H1 (cell line): ENCODE measurements at regions not wholly inside any gene's neighbourhood (a gene's known extent, or its start where the extent isn't known, plus 50 kb on each side); places are given as distances from the start of the nearest gene placed in this dataset.

Source experiments
- CTCF ChIA-PET: fragments of 300-600 bp; sonication (Branson Sonifier 250); formaldehyde crosslinking; loops from one replicate; lab custom pipeline; 2021; ENCODE audit not compliant: partially characterized antibody; lab: Charles Lee
- POLR2A ChIA-PET: fragments of 300-600 bp; sonication (Branson Sonifier 250); formaldehyde crosslinking; loops from one replicate; lab custom pipeline; 2021; ENCODE audit warnings: inconsistent platforms; ENCODE audit not compliant: partially characterized antibody; lab: Charles Lee
- DNase-seq, 2 experiments: peaks; one replicate each; pipeline versions ENCODE4 v3.0.0 to v3.0.0-alpha.2; 2010 to 2022; ENCODE audit warnings: low spot score in 2 of 2, low read depth in 1 of 2, mixed read lengths in 1 of 2
- FAIRE-seq: peaks from 2 replicates; lab custom pipeline; 2011; peaks lifted over from hg19 to GRCh38; lab: Jason Lieb, UNC
- H2AFZ ChIP-seq: 2 replicates; pipeline ENCODE4 v1.8.1; 2012; ENCODE audit warnings: low read length, inconsistent platforms
- H2AK5ac ChIP-seq: 2 replicates; pipeline ENCODE4 v1.6.1; 2013; ENCODE audit warnings: low read depth, low read length
- H2BK120ac ChIP-seq: replicated peaks from 2 replicates; pipeline ENCODE3; 2013; ENCODE audit warnings: low read depth, low read length, inconsistent platforms
- H2BK12ac ChIP-seq: 2 replicates; pipeline ENCODE4 v1.6.1; 2013; ENCODE audit warnings: low read depth, low read length
- H2BK15ac ChIP-seq: 2 replicates; pipeline ENCODE4 v1.6.1; 2013; ENCODE audit warnings: low read length
- H2BK20ac ChIP-seq: 2 replicates; pipeline ENCODE4 v1.6.1; 2013; ENCODE audit warnings: low read length
- H2BK5ac ChIP-seq: 2 replicates; pipeline ENCODE4 v1.6.1; 2013; ENCODE audit warnings: low read depth, low read length
- H3K14ac ChIP-seq: 2 replicates; pipeline ENCODE4 v1.6.1; 2013; ENCODE audit warnings: inconsistent platforms; ENCODE audit not compliant: insufficient read length
- H3K18ac ChIP-seq: 2 replicates; pipeline ENCODE4 v1.6.1; 2013; ENCODE audit warnings: low read length; ENCODE audit errors: extremely low read depth
- H3K23ac ChIP-seq: 2 replicates; pipeline ENCODE4 v1.6.1; 2013; ENCODE audit warnings: inconsistent platforms; ENCODE audit not compliant: insufficient read length
- H3K23me2 ChIP-seq: 2 replicates; pipeline ENCODE4 v1.6.1; 2013; ENCODE audit warnings: low read depth, low read length
- H3K27ac ChIP-seq: 2 replicates; pipeline ENCODE4 v1.6.1; 2011; ENCODE audit warnings: low read depth, low read length, inconsistent platforms
- H3K27me3 ChIP-seq, 4 experiments: replicated peaks in 1 of 4; 1 replicate in 1 of 4; 2 replicates in 3 of 4; pipeline versions ENCODE4 v1.6.1 to v1.8.1; 2011 to 2013; ENCODE audit warnings: low read length in 3 of 4, mild to moderate bottlenecking in 3 of 4, inconsistent platforms in 2 of 4, mixed read lengths in 2 of 4, moderate library complexity in 1 of 4; ENCODE audit not compliant: control insufficient read depth in 3 of 4, insufficient read depth in 3 of 4; ENCODE audit errors: extremely low read depth in 1 of 4
- H3K36me3 ChIP-seq, 4 experiments: 2 replicates each; pipeline versions ENCODE4 v1.6.1 to v1.8.1; 2011 to 2013; ENCODE audit warnings: mild to moderate bottlenecking in 4 of 4, low read length in 3 of 4, moderate library complexity in 2 of 4, control low read depth in 1 of 4, inconsistent platforms in 1 of 4; ENCODE audit not compliant: insufficient read depth in 4 of 4, control insufficient read depth in 2 of 4
- H3K4ac ChIP-seq: replicated peaks from 2 replicates; pipeline ENCODE3; 2013; ENCODE audit warnings: low read length, low read depth, mixed read lengths, inconsistent platforms; ENCODE audit not compliant: insufficient read length
- H3K4me1 ChIP-seq, 4 experiments: replicated peaks in 1 of 4; 1 replicate in 1 of 4; 2 replicates in 3 of 4; pipeline versions ENCODE4 v1.6.1 to v1.8.1; 2011 to 2013; ENCODE audit warnings: low read length in 3 of 4, inconsistent platforms in 2 of 4, mixed read lengths in 1 of 4; ENCODE audit not compliant: insufficient read depth in 4 of 4, control insufficient read depth in 3 of 4
- H3K4me2 ChIP-seq, 2 experiments: 2 replicates each; pipeline versions ENCODE4 v1.6.1 to v1.8.1; 2011 to 2013; ENCODE audit warnings: low read depth in 2 of 2, low read length in 2 of 2, control low read depth in 1 of 2, inconsistent platforms in 1 of 2, mild to moderate bottlenecking in 1 of 2; ENCODE audit not compliant: insufficient read depth in 1 of 2
- H3K4me3 ChIP-seq, 4 experiments: fragments of 200-600, 300-600 bp in 1 of 4; sonication (generic), shearing (Covaris generic), sonication (Bioruptor Twin) in 1 of 4; 2 replicates each; pipeline versions ENCODE4 v1.5.1 to v1.8.1; 2011 to 2016; ENCODE audit warnings: low read length in 4 of 4, low read depth in 3 of 4, control low read depth in 2 of 4, inconsistent platforms in 2 of 4, mild to moderate bottlenecking in 2 of 4, mixed read lengths in 1 of 4, moderate library complexity in 1 of 4; ENCODE audit not compliant: insufficient read depth in 2 of 4; ENCODE audit errors: extremely low read depth in 1 of 4
- H3K56ac ChIP-seq: replicated peaks from 2 replicates; pipeline ENCODE3; 2013; ENCODE audit warnings: low read depth, mild to moderate bottlenecking, mixed read lengths, low read length, inconsistent platforms; ENCODE audit not compliant: insufficient read length
- H3K79me1 ChIP-seq: 2 replicates; pipeline ENCODE4 v1.6.1; 2013; ENCODE audit warnings: low read depth, low read length, control low read depth
- H3K79me2 ChIP-seq, 2 experiments: 2 replicates each; pipeline versions ENCODE4 v1.6.1 to v1.8.1; 2012 to 2013; ENCODE audit warnings: low read length in 2 of 2, mild to moderate bottlenecking in 2 of 2, inconsistent platforms in 1 of 2; ENCODE audit not compliant: insufficient read depth in 2 of 2, control insufficient read depth in 1 of 2
- H3K9ac ChIP-seq, 4 experiments: replicated peaks in 1 of 4; 1 replicate in 1 of 4; 2 replicates in 3 of 4; pipeline versions ENCODE4 v1.6.1 to v1.8.1; 2011 to 2013; ENCODE audit warnings: low read depth in 3 of 4, low read length in 3 of 4, control low read depth in 2 of 4, mild to moderate bottlenecking in 2 of 4, moderate library complexity in 2 of 4, inconsistent platforms in 1 of 4; ENCODE audit errors: extremely low read depth in 1 of 4
- H3K9me3 ChIP-seq, 2 experiments: 2 replicates each; pipeline versions ENCODE4 v1.6.1 to v1.8.1; 2012 to 2013; ENCODE audit warnings: mild to moderate bottlenecking in 2 of 2, moderate library complexity in 2 of 2, control low read depth in 1 of 2, inconsistent platforms in 1 of 2, low read depth in 1 of 2, low read length in 1 of 2, mixed read lengths in 1 of 2; ENCODE audit not compliant: insufficient read depth in 2 of 2
- H4K20me1 ChIP-seq, 2 experiments: replicated peaks in 1 of 2; 2 replicates each; pipeline versions ENCODE3 to v1.8.1; 2011 to 2013; ENCODE audit warnings: inconsistent platforms in 2 of 2, low read length in 2 of 2, mild to moderate bottlenecking in 1 of 2; ENCODE audit not compliant: insufficient read depth in 2 of 2, control insufficient read depth in 1 of 2
- H4K5ac ChIP-seq: 2 replicates; pipeline ENCODE4 v1.6.1; 2013; ENCODE audit warnings: low read length, low read depth, mixed read lengths, inconsistent platforms; ENCODE audit not compliant: insufficient read length
- H4K8ac ChIP-seq: 2 replicates; pipeline ENCODE4 v1.8.0; 2013; ENCODE audit warnings: mild to moderate bottlenecking, moderate library complexity, low read length, inconsistent platforms; ENCODE audit not compliant: insufficient read depth; ENCODE audit errors: extremely low read depth
- H4K91ac ChIP-seq: replicated peaks from 2 replicates; pipeline ENCODE3; 2013; ENCODE audit warnings: low read length, mixed read lengths, inconsistent platforms; ENCODE audit not compliant: insufficient read length
- BACH1 ChIP-seq: IDR thresholded peaks from 2 replicates; pipeline ENCODE4 v1.6.1; 2012; ENCODE audit warnings: low read length, improper control_type of control experiment
- SAP30 ChIP-seq: fragments of 300-600 bp; sonication (generic); IDR thresholded peaks from 2 replicates; pipeline ENCODE4 v1.7.1; 2012; ENCODE audit warnings: low read length, moderate library complexity, mild to moderate bottlenecking, inconsistent platforms; ENCODE audit not compliant: insufficient read depth, insufficient replicate concordance
- WGBS, 2 experiments: shearing (Covaris generic) in 1 of 2; methylation state at CpG; one replicate each; pipeline versions ENCODE4 v1.1.6 to v1.1.7; 2013 to 2015; ENCODE audit warnings: low lambda C conversion rate in 2 of 2, mixed read lengths in 2 of 2, inconsistent platforms in 1 of 2, low coverage in 1 of 2, missing lambda C conversion rate in 1 of 2; ENCODE audit not compliant: insufficient replicate concordance in 2 of 2, insufficient coverage in 1 of 2, insufficient read length in 1 of 2; ENCODE audit errors: extremely low coverage in 1 of 2, missing lambda C conversion rate in 1 of 2; 5-methylcytosine and 5-hydroxymethylcytosine counted together
- TF ChIP-seq, protein P1 (sequence below): IDR thresholded peaks from 2 replicates; pipeline ENCODE4 v1.6.1; 2011; ENCODE audit warnings: low read length, improper control_type of control experiment

DNA sequence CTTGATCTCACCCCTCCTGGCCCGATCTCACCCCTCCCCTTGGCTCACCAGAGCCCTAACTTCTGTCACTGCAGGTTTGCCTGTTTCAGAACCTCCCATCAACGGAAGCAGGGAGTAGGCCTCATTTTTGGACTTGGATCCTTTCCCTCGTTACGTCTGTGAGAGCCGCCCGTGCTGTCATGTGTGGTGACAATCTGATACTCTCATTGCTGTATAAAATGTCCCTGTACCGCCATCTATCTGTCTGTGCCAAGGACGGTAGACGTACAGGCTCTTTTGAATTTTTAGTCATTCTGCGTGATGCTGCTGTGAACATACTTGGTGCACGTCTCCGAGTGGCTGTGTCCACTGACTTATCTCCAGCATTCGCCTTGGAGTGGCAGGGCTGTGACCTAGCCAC is 1163.1 kb downstream of the BRD1 start:
- DNase-seq (no peak), FAIRE-seq (no peak)
- H2BK5ac ChIP-seq = no peak overlapping the region
- no peak overlapping the region for H3K27ac ChIP-seq
- no peak overlapping the region for H2BK15ac ChIP-seq
- no peak overlapping the region for H4K91ac ChIP-seq
- H3K27me3 ChIP-seq = no peaks in the 10 kb centered on the region
- POLR2A ChIA-PET = no interaction called here
- no peak overlapping the region for H3K14ac ChIP-seq
- TF ChIP-seq SAP30 = no peak
- no peak for TF ChIP-seq BACH1
- TF ChIP-seq, protein P1, sequence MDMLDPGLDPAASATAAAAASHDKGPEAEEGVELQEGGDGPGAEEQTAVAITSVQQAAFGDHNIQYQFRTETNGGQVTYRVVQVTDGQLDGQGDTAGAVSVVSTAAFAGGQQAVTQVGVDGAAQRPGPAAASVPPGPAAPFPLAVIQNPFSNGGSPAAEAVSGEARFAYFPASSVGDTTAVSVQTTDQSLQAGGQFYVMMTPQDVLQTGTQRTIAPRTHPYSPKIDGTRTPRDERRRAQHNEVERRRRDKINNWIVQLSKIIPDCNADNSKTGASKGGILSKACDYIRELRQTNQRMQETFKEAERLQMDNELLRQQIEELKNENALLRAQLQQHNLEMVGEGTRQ = no peak
- H3K9me3 ChIP-seq = peaks cover 7 to 12% of the 10 kb centered on the region in 2 experiments
- no peak overlapping the region for H3K4me2 ChIP-seq
- H3K23me2 ChIP-seq = no peaks in the 10 kb centered on the region
- H3K56ac ChIP-seq = no peak overlapping the region
- peaks cover 0 to 3% of the 10 kb centered on the region in 2 experiments for H4K20me1 ChIP-seq
- H3K36me3 ChIP-seq = no peaks in the 10 kb centered on the region
- H3K18ac ChIP-seq = no peak overlapping the region
- H2AK5ac ChIP-seq = no peak overlapping the region
- no peaks in the 10 kb centered on the region; the same call in 1 of the 2 replicates for H3K79me1 ChIP-seq
- CTCF ChIA-PET = interaction anchor here (1.9 kb wide), 1 partner anchor 12 kb away, joined by 6 read pairs; no protein-coding TSS in a partner anchor
- H2BK120ac ChIP-seq = no peak overlapping the region
- no peaks in the 10 kb centered on the region for H3K79me2 ChIP-seq
- H3K9ac ChIP-seq = no peak overlapping the region
- H3K4ac ChIP-seq = no peak overlapping the region
- no peak overlapping the region for H2BK20ac ChIP-seq
- no peak overlapping the region for H3K4me3 ChIP-seq
- no peak overlapping the region for H2AFZ ChIP-seq
- H4K5ac ChIP-seq = no peak overlapping the region
- H2BK12ac ChIP-seq = no peak overlapping the region
- WGBS, 2 experiments = 95% methylated on average over 13 of the region's 13 CpGs; no CpG with 5 or more reads in 1 of the 2 experiments
- H3K23ac ChIP-seq = no peak overlapping the region
- H4K8ac ChIP-seq = no peak overlapping the region
- H3K4me1 ChIP-seq = no peaks in the 10 kb centered on the region; a peak in 1 of 7 replicates
